ENCODE measurements at regions not wholly inside any gene's neighbourhood (a gene's known extent, or its start where the extent isn't known, plus 50 kb on each side); places are given as distances from the start of the nearest gene placed in this dataset.

GRCh38 chr14:49966971-49967630, 74.2 kb downstream of the ARF6 start:
- Histone ChIP-seq H3K36me3 (ENCODE audit: control insufficient read depth in 1 of 2, insufficient read depth in 2 of 2, low read length in 2 of 2) (no peaks in the 10 kb centered on the region), H3K9ac (ENCODE audit: low read length) (no peak overlapping the region), H3K27ac (ENCODE audit: low read depth, low read length) (peak overlapping the region; percentile 37; the same call in 1 of the 2 replicates), H3K4me2 (ENCODE audit: low read length) (peak overlapping the region; percentile 64), H2AFZ (ENCODE audit: low read depth, low read length, poor library complexity, severe bottlenecking) (peak overlapping the region; percentile 81), H3K4me3 (replicated peaks in 1 of 2; ENCODE audit: low read depth in 1 of 2, low read length in 2 of 2) (no peak overlapping the region; a peak in 1 of 4 replicates), H3K27me3 (ENCODE audit: insufficient read depth, low read length) (no peaks in the 10 kb centered on the region), H3K9me3 (ENCODE audit: control insufficient read depth in 1 of 2, insufficient read depth in 1 of 2, low read depth in 1 of 2, low read length in 2 of 2) (no peaks in the 10 kb centered on the region), H3K9me2 (ENCODE audit: insufficient read depth) (no peaks in the 10 kb centered on the region), H3K79me2 (ENCODE audit: insufficient read depth, low read length) (no peaks in the 10 kb centered on the region), H3K4me1 (ENCODE audit: control insufficient read depth in 1 of 2, insufficient read depth in 2 of 2, low read length in 2 of 2) (peaks cover 29 to 51% of the 10 kb centered on the region in 2 experiments), H4K20me1 (ENCODE audit: insufficient read depth) (no peaks in the 10 kb centered on the region)
- RAD21 ChIA-PET (ENCODE audit: low non-redundant PET in 1 of 2, low total read pairs in 2 of 2, uncharacterized antibody in 2 of 2, unreplicated experiment in 2 of 2) = interaction anchor here (0.7 kb wide), 2 partner anchors 16 to 343 kb away, joined by 3 read pairs; no protein-coding TSS in a partner anchor
- ATAC-seq (no peak), DNase-seq (ENCODE audit: low read depth, low spot score) (no peak)
- CTCF ChIA-PET = no interaction called here
- TF ChIP-seq JUND (IDR thresholded peaks at IDR 0.05) = no peak
- TF ChIP-seq SRF (IDR thresholded peaks at IDR 0.05; ENCODE audit: low read depth) = no peak
- TF ChIP-seq YY1 (IDR thresholded peaks at IDR 0.05; ENCODE audit: extremely low read depth, insufficient replicate concordance, low read depth, low read length) = no peak
- TF ChIP-seq POLR2AphosphoS5 (IDR thresholded peaks at IDR 0.05; ENCODE audit: low read depth, low read length) = no peak
- BruUV-seq (replicated peaks) = no TSS peak
- POLR2A ChIA-PET = no interaction called here
- intact Hi-C loops (cut with micrococcal nuclease) = no loop called here

GRCh38 chr14:49969961-49970360, 77.1 kb downstream of the ARF6 start:
- no peaks in the 10 kb centered on the region for H3K9me2 ChIP-seq (ENCODE audit: insufficient read depth)
- no peak overlapping the region for H3K4me3 ChIP-seq (replicated peaks in 1 of 2; ENCODE audit: low read depth in 1 of 2, low read length in 2 of 2)
- ATAC-seq (no peak), DNase-seq (ENCODE audit: low read depth, low spot score) (no peak)
- ChIA-PET POLR2A (interaction anchor here (1.8 kb wide), 1 partner anchor 32 kb away, joined by 5 read pairs; no protein-coding TSS in a partner anchor), RAD21 (ENCODE audit: low non-redundant PET in 1 of 2, low total read pairs in 2 of 2, uncharacterized antibody in 2 of 2, unreplicated experiment in 2 of 2) (no interaction called here), CTCF (no interaction called here)
- H4K20me1 ChIP-seq (ENCODE audit: insufficient read depth) = no peaks in the 10 kb centered on the region
- H3K9me3 ChIP-seq (ENCODE audit: control insufficient read depth in 1 of 2, insufficient read depth in 1 of 2, low read depth in 1 of 2, low read length in 2 of 2) = no peaks in the 10 kb centered on the region
- H3K4me2 ChIP-seq (ENCODE audit: low read length) = no peak overlapping the region
- intact Hi-C loops (cut with micrococcal nuclease) = loop anchor here (5.0 kb wide), 1 partner anchor 63 kb away; no protein-coding TSS in a partner anchor
- H3K4me1 ChIP-seq (ENCODE audit: control insufficient read depth in 1 of 2, insufficient read depth in 2 of 2, low read length in 2 of 2) = peaks cover 45 to 67% of the 10 kb centered on the region in 2 experiments
- no peak overlapping the region for H3K9ac ChIP-seq (ENCODE audit: low read length)
- peak overlapping the region; percentile 69 for H2AFZ ChIP-seq (ENCODE audit: low read depth, low read length, poor library complexity, severe bottlenecking)
- no peaks in the 10 kb centered on the region for H3K27me3 ChIP-seq (ENCODE audit: insufficient read depth, low read length)
- no peaks in the 10 kb centered on the region for H3K36me3 ChIP-seq (ENCODE audit: control insufficient read depth in 1 of 2, insufficient read depth in 2 of 2, low read length in 2 of 2)
- H3K79me2 ChIP-seq (ENCODE audit: insufficient read depth, low read length) = no peaks in the 10 kb centered on the region
- TF ChIP-seq POLR2AphosphoS5 (IDR thresholded peaks at IDR 0.05; ENCODE audit: low read depth, low read length) (no peak), POLR2A (IDR thresholded peaks at IDR 0.05; ENCODE audit: borderline replicate concordance, extremely low read depth, insufficient read depth, insufficient read length) (no peak), ELF1 (IDR thresholded peaks at IDR 0.05; ENCODE audit: borderline replicate concordance, low read depth) (no peak), TCF7L2 (IDR thresholded peaks at IDR 0.05; ENCODE audit: borderline replicate concordance, extremely low read depth, insufficient read depth, insufficient read length) (no peak), SP1 (IDR thresholded peaks at IDR 0.05; ENCODE audit: low read depth) (no peak), YY1 (IDR thresholded peaks at IDR 0.05; ENCODE audit: extremely low read depth, insufficient replicate concordance, low read depth, low read length) (no peak), MAX (IDR thresholded peaks at IDR 0.05) (no peak), ATF3 (IDR thresholded peaks at IDR 0.05) (no peak), SIN3A (IDR thresholded peaks at IDR 0.05; ENCODE audit: low read depth) (no peak), ZFX (IDR thresholded peaks at IDR 0.05) (no peak), CEBPB (IDR thresholded peaks at IDR 0.05; ENCODE audit: low read depth) (no peak), ZNF274 (IDR thresholded peaks at IDR 0.05; ENCODE audit: low read depth, low read length) (no peak), EGR1 (IDR thresholded peaks at IDR 0.05; ENCODE audit: low read depth) (no peak)
- no TSS peak for BruUV-seq (replicated peaks)
- H3K27ac ChIP-seq (ENCODE audit: low read depth, low read length) = no peak overlapping the region
